ENCODE measurements at regions not wholly inside any gene's neighbourhood (a gene's known extent, or its start where the extent isn't known, plus 50 kb on each side); places are given as distances from the start of the nearest gene placed in this dataset.
A peak's percentile ranks its signal among the peaks of the same experiment; 100 is the strongest.
"Not testable (repeated sequence)": the region's sequence is repeated elsewhere in the genome, so short reads cannot be mapped to it uniquely, and the experiment has no call there.

DNA sequence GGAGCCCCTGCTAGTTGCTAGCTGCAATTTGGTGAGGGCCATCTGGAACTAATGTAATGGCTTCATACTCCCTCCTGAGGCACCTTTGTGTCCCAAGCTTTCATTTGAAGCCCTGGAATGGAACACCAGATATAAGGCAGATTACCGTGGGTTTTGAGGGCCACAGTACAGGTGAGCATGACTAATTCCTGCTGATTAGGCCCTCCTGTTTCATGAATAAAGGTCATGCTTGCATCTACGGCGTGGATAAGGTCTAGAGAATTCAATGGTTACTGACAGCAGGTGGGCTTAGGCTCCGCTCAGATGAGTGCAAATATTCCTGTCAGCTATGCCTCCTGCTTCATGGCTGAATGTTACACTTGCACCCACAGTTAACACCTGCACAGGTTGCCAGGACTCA is 495.4 kb downstream of the NAP1L3 start:
- no peak for DNase-seq

DNA sequence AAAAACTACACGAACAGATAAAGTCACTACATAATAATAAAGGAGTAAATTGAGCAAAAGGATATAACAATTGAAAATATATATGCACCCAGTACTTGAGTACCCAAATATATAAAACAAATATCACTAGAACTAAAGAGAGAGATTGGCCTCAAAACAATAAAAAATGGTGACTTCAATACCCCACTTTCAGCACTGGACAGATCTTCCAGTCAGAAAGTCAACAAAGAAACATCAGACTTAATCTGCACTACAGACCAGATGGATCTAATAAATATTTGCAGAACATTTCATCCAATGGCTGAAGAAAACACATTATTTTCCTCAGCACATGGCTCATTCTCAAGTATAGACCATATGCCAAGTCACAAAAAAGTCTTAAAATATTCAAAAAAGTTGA is 503.6 kb downstream of the NAP1L3 start:
- no peak for DNase-seq

DNA sequence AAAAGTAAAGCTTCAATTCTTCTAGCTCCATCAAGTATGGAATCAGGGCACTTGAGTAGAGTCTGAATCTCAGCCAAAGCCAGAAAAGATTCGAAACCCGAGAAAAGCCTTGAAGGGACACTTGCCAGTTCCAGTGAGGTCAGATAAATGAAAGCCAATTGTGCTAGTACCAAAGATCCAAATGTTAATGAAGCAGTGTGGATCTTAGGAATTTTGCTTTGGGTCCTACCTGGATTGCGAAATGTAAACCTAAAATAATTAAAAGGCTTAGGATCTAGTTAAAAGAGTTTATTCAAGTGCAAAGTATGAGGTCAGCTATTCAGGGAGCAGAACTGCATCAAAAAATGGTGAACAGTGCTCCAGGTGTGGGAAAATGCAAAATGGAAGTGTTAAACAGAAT is 552.6 kb downstream of the NAP1L3 start:
- no peak for DNase-seq

DNA sequence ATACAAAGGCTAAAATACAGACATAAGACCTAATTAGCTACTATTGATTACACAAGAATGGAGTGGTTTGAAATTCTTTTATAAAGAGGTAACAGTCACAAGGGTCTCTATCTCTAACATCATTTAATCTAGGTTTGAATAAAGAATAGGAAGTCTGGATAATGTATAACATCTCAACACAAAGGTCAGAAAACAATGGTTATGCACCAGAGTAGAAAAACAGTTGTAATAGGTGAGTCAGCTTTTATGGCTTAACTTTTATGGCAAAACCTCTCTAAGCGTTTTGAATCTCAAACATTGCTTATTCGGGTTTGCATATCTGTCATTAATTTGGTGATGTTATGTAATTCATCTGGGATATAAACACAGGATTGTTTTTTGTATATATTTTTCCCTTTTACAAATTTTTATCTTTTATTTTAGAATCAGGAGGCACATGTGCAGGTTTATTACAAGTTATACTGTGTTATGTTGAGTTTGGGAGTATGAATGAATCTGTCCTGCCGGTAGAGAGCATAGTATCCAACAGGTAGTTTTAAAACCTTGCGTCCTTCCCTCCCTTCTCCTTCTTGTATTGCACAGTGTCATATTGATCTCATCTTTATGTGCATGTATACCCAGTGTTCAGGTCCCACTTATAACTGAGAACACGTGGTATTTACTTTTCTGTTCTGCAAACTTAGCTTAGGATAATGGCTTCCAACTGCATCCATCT is 569.9 kb downstream of the NAP1L3 start:
- peak; percentile 29 for DNase-seq

DNA sequence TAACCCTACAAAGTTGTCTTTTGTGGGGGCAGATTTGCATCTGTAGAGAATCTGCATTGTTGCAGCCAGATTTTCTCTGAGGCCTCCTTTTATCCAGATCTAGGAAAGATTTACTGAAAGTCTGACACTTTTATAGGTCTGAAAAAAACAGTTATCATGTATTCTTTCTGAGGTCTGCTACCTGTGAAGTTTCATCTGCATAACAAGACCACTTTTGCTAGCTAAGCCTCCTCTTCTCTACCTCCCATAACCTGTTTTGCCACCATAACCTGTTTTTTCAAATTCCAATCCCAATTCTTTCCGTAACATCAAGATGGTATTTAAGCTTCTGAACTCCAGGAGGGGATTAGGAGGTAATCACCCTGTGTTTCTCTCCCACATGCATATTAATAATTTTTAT is 577.8 kb downstream of the NAP1L3 start:
- DNase-seq, result not testable (repeated sequence)

DNA sequence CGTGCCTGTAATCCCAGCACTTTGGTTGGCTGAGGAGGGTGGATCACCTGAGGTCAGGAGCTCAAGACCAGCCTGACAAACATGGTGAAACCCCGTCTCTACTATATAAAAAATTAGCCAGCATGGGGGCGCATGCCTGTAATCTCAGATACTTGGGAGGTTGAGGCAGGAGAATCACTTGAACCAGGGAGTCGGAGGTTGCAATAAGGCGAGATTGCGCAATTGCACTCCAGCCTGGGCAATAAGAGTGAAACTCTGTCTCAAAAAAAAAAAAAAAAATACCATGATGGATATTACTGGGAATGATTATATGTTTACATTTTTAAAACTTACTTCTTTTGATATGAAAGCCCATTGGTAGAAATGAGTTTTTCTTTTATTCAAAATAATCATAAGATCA is 594.5 kb downstream of the NAP1L3 start:
- not testable (repeated sequence) for DNase-seq

DNA sequence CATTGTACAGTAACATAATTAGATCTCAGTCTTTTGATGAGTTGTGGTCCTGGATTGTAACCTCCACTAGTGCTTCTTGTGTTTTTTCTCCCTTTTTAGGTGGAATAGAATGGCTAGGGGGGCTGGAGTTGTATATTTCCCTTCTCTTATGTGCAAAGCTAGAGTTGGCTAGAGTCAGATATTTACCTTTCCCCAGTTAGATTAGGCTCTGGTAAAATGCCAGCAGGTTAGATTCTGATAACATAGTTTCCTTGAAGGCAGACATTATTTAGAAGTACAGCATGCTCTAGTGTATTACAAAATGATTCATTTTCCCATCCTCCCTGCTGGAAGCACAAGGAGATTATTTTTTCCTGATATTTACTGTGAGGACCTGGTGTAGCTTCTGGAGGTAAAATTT is 618.1 kb downstream of the NAP1L3 start:
- not testable (repeated sequence) for DNase-seq

DNA sequence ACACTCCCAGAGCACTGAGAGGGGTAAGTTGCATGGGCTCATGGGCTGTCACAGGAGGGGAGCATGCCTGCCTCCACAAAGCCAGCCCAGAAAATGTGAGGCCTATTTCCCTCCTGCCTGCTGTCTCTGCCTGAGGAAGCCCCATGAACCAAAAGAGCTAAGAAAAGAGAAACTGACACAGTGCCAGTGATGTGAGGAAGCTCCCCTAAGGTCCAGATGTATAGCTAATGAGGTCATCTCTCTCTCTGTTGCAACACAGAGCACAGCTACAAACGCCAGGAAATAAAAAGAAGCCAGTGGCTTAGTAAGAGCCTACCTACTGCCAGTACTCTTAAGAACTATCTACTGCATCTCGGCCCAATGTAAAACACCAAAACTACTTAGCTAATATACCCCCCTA is 653.5 kb downstream of the NAP1L3 start:
- DNase-seq, result not testable (repeated sequence)

DNA sequence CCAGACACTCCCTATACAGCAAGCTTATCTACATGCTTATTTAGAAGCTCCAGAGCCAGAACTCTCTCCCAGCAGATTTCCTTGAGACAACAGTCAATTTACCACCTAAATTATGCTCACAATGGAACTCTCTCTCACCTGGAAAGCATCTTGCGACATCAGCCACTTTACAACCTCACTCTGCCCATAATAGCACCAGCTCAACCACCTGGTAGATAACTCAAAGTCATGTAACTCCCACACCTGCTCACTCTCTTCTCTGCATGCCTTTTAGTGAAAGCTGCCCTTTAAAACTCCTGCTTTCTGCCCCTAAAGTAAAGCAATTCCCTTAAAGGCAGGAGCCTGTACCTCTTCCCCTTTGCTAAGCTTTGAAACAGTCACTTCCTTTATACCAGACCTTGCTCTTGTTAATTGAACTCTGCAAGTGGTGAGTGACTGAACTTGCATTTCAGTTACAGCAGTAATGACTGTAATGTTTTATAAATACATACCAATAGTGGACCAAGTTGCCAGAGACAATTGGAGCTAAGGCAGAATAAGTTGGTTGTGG is 658.8 kb downstream of the NAP1L3 start:
- DNase-seq, result not testable (repeated sequence)

Data from DMS53 (cell line).